Astrocyte (in vitro differentiated cells and primary cell): ENCODE measurements at regions not wholly inside any gene's neighbourhood (a gene's known extent, or its start where the extent isn't known, plus 50 kb on each side); places are given as distances from the start of the nearest gene placed in this dataset.

Experiments
- DNase-seq: peaks from one replicate; pipeline ENCODE4 v3.0.0-alpha.2; 2010; ENCODE audit warnings: low read depth
- FAIRE-seq: peaks from 2 replicates; lab custom pipeline; 2011; peaks lifted over from hg19 to GRCh38; lab: Jason Lieb, UNC
- H2AFZ ChIP-seq: 2 replicates; pipeline ENCODE4 v1.6.0; 2012; ENCODE audit warnings: low read depth, low read length, inconsistent platforms
- H3K27ac ChIP-seq: 2 replicates; pipeline ENCODE4 v1.5.1; 2011; ENCODE audit warnings: low read depth, low read length, inconsistent platforms
- H3K27me3 ChIP-seq: 2 replicates; pipeline ENCODE4 v1.6.0; 2011; ENCODE audit warnings: low read length, inconsistent platforms; ENCODE audit not compliant: insufficient read depth
- H3K36me3 ChIP-seq: 2 replicates; pipeline ENCODE4 v1.5.1; 2011; ENCODE audit warnings: low read length, inconsistent platforms; ENCODE audit not compliant: insufficient read depth
- H3K4me1 ChIP-seq: 2 replicates; pipeline ENCODE4 v1.5.1; 2011; ENCODE audit warnings: low read length, inconsistent platforms; ENCODE audit not compliant: insufficient read depth
- H3K4me2 ChIP-seq: 2 replicates; pipeline ENCODE4 v1.6.0; 2012; ENCODE audit warnings: low read length, inconsistent platforms
- H3K4me3 ChIP-seq: 2 replicates; pipeline ENCODE4 v1.5.1; 2011; ENCODE audit warnings: low read depth, mild to moderate bottlenecking, low read length, inconsistent platforms; ENCODE audit not compliant: insufficient read depth
- H3K79me2 ChIP-seq: 2 replicates; pipeline ENCODE4 v1.6.0; 2012; ENCODE audit warnings: mild to moderate bottlenecking, low read length, inconsistent platforms; ENCODE audit not compliant: insufficient read depth
- H3K9ac ChIP-seq: 2 replicates; pipeline ENCODE4 v1.6.0; 2012; ENCODE audit warnings: mild to moderate bottlenecking, low read length, inconsistent platforms
- H3K9me3 ChIP-seq: 2 replicates; pipeline ENCODE4 v1.5.1; 2012; ENCODE audit warnings: low read depth, mild to moderate bottlenecking, low read length, inconsistent platforms; ENCODE audit not compliant: insufficient read depth
- H4K20me1 ChIP-seq: 2 replicates; pipeline ENCODE4 v1.6.0; 2012; ENCODE audit warnings: low read length, inconsistent platforms; ENCODE audit not compliant: insufficient read depth
- H3K27ac Mint-ChIP-seq: one replicate; pipeline ENCODE4 v1.8.0; 2021; ENCODE audit warnings: mild to moderate bottlenecking, mixed read lengths; ENCODE audit not compliant: unreplicated experiment
- H3K27me3 Mint-ChIP-seq: one replicate; pipeline ENCODE4 v1.8.0; 2021; ENCODE audit warnings: low read depth, mixed read lengths; ENCODE audit not compliant: unreplicated experiment
- H3K36me3 Mint-ChIP-seq: one replicate; pipeline ENCODE4 v1.8.0; 2021; ENCODE audit warnings: low read depth, mixed read lengths; ENCODE audit not compliant: unreplicated experiment
- H3K4me1 Mint-ChIP-seq: one replicate; pipeline ENCODE4 v1.8.0; 2021; ENCODE audit warnings: low read depth, mixed read lengths; ENCODE audit not compliant: unreplicated experiment
- H3K4me3 Mint-ChIP-seq: one replicate; pipeline ENCODE4 v1.8.0; 2021; ENCODE audit warnings: mild to moderate bottlenecking, moderate library complexity, mixed read lengths; ENCODE audit not compliant: unreplicated experiment
- H3K9me3 Mint-ChIP-seq: one replicate; pipeline ENCODE4 v1.8.0; 2021; ENCODE audit warnings: mild to moderate bottlenecking, mixed read lengths; ENCODE audit not compliant: unreplicated experiment
- CTCF ChIP-seq: IDR thresholded peaks from 2 replicates; pipeline ENCODE4 v1.5.1; 2011; ENCODE audit warnings: low read depth, mild to moderate bottlenecking, inconsistent platforms, low read length, moderate library complexity; ENCODE audit not compliant: insufficient read depth
- EZH2 ChIP-seq: IDR thresholded peaks from 2 replicates; pipeline ENCODE4 v1.6.1; 2012; ENCODE audit warnings: mild to moderate bottlenecking, low read length, inconsistent platforms; ENCODE audit not compliant: insufficient read depth

- Histone ChIP-seq H3K9me3 (no peaks in the 10 kb centered on the region), H3K4me3 (no peak overlapping the region), H3K27ac (no peak overlapping the region), H2AFZ (peak overlapping the region; percentile 6), H3K4me1 (peaks cover 20% of the 10 kb centered on the region), H3K9ac (no peak overlapping the region), H3K4me2 (peak overlapping the region; percentile 6), H4K20me1 (no peaks in the 10 kb centered on the region), H3K79me2 (no peaks in the 10 kb centered on the region), H3K27me3 (no peaks in the 10 kb centered on the region), H3K36me3 (no peaks in the 10 kb centered on the region)
- FAIRE-seq: no peak
- DNase-seq: no peak
- TF ChIP-seq EZH2 (no peak), CTCF (no peak)
- H3K4me1 Mint-ChIP-seq: peaks cover 21% of the 10 kb centered on the region
- H3K9me3 Mint-ChIP-seq: no peaks in the 10 kb centered on the region
- H3K36me3 Mint-ChIP-seq: no peaks in the 10 kb centered on the region
- H3K4me3 Mint-ChIP-seq: no peak overlapping the region
- peaks cover 6% of the 10 kb centered on the region for H3K27me3 Mint-ChIP-seq
- H3K27ac Mint-ChIP-seq: no peak overlapping the region
Observed at GRCh38 chr2:12313445-12314126, 403.1 kb upstream of the TRIB2 start.

GRCh38 chr2:12314127-12314760 is 402.5 kb upstream of the TRIB2 start:
- Histone ChIP-seq H3K36me3 (no peaks in the 10 kb centered on the region), H3K4me2 (peak overlapping the region; percentile 6), H3K4me3 (no peak overlapping the region), H3K9me3 (no peaks in the 10 kb centered on the region), H3K27me3 (no peaks in the 10 kb centered on the region), H3K4me1 (peaks cover 27% of the 10 kb centered on the region), H3K27ac (no peak overlapping the region), H2AFZ (peak overlapping the region; percentile 6), H3K79me2 (no peaks in the 10 kb centered on the region), H4K20me1 (no peaks in the 10 kb centered on the region), H3K9ac (no peak overlapping the region)
- Mint-ChIP-seq H3K4me1 (peaks cover 27% of the 10 kb centered on the region), H3K27ac (no peak overlapping the region), H3K27me3 (peaks cover 6% of the 10 kb centered on the region), H3K9me3 (no peaks in the 10 kb centered on the region), H3K4me3 (no peak overlapping the region), H3K36me3 (no peaks in the 10 kb centered on the region)
- no peak for DNase-seq
- TF ChIP-seq EZH2: no peak
- TF ChIP-seq CTCF: no peak
- no peak for FAIRE-seq

GRCh38 chr2:12315224-12315623 is 401.5 kb upstream of the TRIB2 start:
- TF ChIP-seq CTCF: no peak
- TF ChIP-seq EZH2: no peak
- Mint-ChIP-seq H3K9me3 (no peaks in the 10 kb centered on the region), H3K36me3 (no peaks in the 10 kb centered on the region), H3K4me3 (no peak overlapping the region), H3K27me3 (peaks cover 2% of the 10 kb centered on the region), H3K4me1 (peaks cover 37% of the 10 kb centered on the region), H3K27ac (no peak overlapping the region)
- Histone ChIP-seq H3K79me2 (no peaks in the 10 kb centered on the region), H4K20me1 (no peaks in the 10 kb centered on the region), H3K9ac (no peak overlapping the region), H3K36me3 (no peaks in the 10 kb centered on the region), H3K4me3 (no peak overlapping the region), H3K4me1 (peaks cover 35% of the 10 kb centered on the region), H3K9me3 (no peaks in the 10 kb centered on the region), H3K4me2 (no peak overlapping the region), H3K27me3 (no peaks in the 10 kb centered on the region), H2AFZ (no peak overlapping the region), H3K27ac (no peak overlapping the region)
- DNase-seq (no peak), FAIRE-seq (no peak)
